HCT116 (cell line): ENCODE measurements at regions not wholly inside any gene's neighbourhood (a gene's known extent, or its start where the extent isn't known, plus 50 kb on each side); places are given as distances from the start of the nearest gene placed in this dataset.

Experiments
- CTCF ChIP-seq, 3 experiments: fragments of 200-600 bp in 1 of 3; sonication (generic) in 1 of 3; IDR thresholded peaks in 2 of 3; conservative IDR thresholded peaks in 1 of 3; 2 replicates each; pipeline ENCODE4 v1.5.1; 2012 to 2017; ENCODE audit warnings: low read depth in 2 of 3, low read length in 2 of 3, antibody characterized with exemption in 1 of 3, borderline replicate concordance in 1 of 3, control low read depth in 1 of 3, mild to moderate bottlenecking in 1 of 3, mixed read lengths in 1 of 3, mixed run types in 1 of 3, moderate library complexity in 1 of 3; ENCODE audit not compliant: insufficient read depth in 1 of 3
- MAX ChIP-seq: IDR thresholded peaks from 2 replicates; pipeline ENCODE4 v1.6.1; 2012
- POLR2A ChIP-seq: IDR thresholded peaks from 2 replicates; pipeline ENCODE4 v1.7.0; 2011; ENCODE audit warnings: borderline replicate concordance; ENCODE audit not compliant: insufficient read depth, insufficient read length; ENCODE audit errors: extremely low read depth
- POLR2AphosphoS5 ChIP-seq: IDR thresholded peaks from 2 replicates; pipeline ENCODE4 v1.6.1; 2011; ENCODE audit warnings: mild to moderate bottlenecking, low read depth, low read length, moderate library complexity
- SIN3A ChIP-seq: IDR thresholded peaks from 2 replicates; pipeline ENCODE4 v1.6.1; 2012; ENCODE audit warnings: low read depth
- SP1 ChIP-seq: IDR thresholded peaks from 2 replicates; pipeline ENCODE4 v1.6.1; 2012; ENCODE audit warnings: low read depth
- SRF ChIP-seq: IDR thresholded peaks from 2 replicates; pipeline ENCODE4 v1.6.1; 2012; ENCODE audit warnings: low read depth
- YY1 ChIP-seq: IDR thresholded peaks from 2 replicates; pipeline ENCODE4 v1.6.1; 2011; ENCODE audit warnings: low read length, low read depth, moderate library complexity, mild to moderate bottlenecking; ENCODE audit not compliant: insufficient replicate concordance; ENCODE audit errors: extremely low read depth
- ZFX ChIP-seq: fragments of 450-650 bp; IDR thresholded peaks from 2 replicates; pipeline ENCODE4 v1.6.1; 2017

GRCh38 chr4:126411047-126411446 is 1096.3 kb downstream of the FAT4 start:
- TF ChIP-seq CTCF (IDR thresholded peaks at IDR 0.05 in 2 of 3, conservative IDR thresholded peaks at IDR 0.05 in 1 of 3; ENCODE audit: borderline replicate concordance in 1 of 3, insufficient read depth in 1 of 3, low read depth in 2 of 3, low read length in 2 of 3) (no peak), SIN3A (no peak), MAX (no peak), POLR2AphosphoS5 (no peak), YY1 (no peak), SRF (no peak), POLR2A (no peak), SP1 (no peak), ZFX (no peak)
